ENCODE measurements at regions not wholly inside any gene's neighbourhood (a gene's known extent, or its start where the extent isn't known, plus 50 kb on each side); places are given as distances from the start of the nearest gene placed in this dataset.

DNA sequence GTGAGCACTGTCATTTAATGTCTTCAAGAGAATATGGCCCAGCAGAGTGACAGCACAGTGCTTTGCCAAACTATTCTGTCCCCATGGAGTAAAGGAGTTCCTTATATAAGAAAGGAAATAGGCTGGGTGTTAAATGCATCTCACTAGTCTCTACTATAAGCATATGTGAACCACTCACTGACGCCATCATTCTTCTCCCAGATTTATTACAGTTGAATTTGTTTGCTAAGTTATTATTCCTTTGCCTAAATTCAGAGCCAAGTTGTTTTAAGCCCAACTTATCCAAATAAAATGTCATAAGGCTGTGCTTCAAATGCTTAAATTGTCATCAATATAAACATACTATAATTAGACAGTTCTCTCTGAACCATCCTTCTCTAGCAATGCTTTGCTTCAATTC, 151.6 kb downstream of the KCNA5 start:
- TF ChIP-seq, protein P1, sequence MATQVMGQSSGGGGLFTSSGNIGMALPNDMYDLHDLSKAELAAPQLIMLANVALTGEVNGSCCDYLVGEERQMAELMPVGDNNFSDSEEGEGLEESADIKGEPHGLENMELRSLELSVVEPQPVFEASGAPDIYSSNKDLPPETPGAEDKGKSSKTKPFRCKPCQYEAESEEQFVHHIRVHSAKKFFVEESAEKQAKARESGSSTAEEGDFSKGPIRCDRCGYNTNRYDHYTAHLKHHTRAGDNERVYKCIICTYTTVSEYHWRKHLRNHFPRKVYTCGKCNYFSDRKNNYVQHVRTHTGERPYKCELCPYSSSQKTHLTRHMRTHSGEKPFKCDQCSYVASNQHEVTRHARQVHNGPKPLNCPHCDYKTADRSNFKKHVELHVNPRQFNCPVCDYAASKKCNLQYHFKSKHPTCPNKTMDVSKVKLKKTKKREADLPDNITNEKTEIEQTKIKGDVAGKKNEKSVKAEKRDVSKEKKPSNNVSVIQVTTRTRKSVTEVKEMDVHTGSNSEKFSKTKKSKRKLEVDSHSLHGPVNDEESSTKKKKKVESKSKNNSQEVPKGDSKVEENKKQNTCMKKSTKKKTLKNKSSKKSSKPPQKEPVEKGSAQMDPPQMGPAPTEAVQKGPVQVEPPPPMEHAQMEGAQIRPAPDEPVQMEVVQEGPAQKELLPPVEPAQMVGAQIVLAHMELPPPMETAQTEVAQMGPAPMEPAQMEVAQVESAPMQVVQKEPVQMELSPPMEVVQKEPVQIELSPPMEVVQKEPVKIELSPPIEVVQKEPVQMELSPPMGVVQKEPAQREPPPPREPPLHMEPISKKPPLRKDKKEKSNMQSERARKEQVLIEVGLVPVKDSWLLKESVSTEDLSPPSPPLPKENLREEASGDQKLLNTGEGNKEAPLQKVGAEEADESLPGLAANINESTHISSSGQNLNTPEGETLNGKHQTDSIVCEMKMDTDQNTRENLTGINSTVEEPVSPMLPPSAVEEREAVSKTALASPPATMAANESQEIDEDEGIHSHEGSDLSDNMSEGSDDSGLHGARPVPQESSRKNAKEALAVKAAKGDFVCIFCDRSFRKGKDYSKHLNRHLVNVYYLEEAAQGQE (IDR thresholded peaks at IDR 0.05; ENCODE audit: low read depth, low read length) = no peak
- TF ChIP-seq ELF1 (IDR thresholded peaks at IDR 0.05) (no peak), RAD21 (IDR thresholded peaks at IDR 0.05; ENCODE audit: low read length) (no peak), YY1 (IDR thresholded peaks at IDR 0.05; ENCODE audit: low read depth) (no peak), NRF1 (IDR thresholded peaks at IDR 0.05; ENCODE audit: low read depth, low read length) (no peak), EZH2phosphoT487 (IDR thresholded peaks at IDR 0.05; ENCODE audit: borderline replicate concordance, low read depth) (no peak), POLR2AphosphoS5 (IDR thresholded peaks at IDR 0.05; ENCODE audit: low read depth, low read length) (no peak), CHD2 (IDR thresholded peaks at IDR 0.05; ENCODE audit: low read length, partially characterized antibody) (no peak), EP300 (IDR thresholded peaks at IDR 0.05; ENCODE audit: borderline replicate concordance in 1 of 2, low read depth in 1 of 2, low read length in 1 of 2) (no peak), GABPA (IDR thresholded peaks at IDR 0.05; ENCODE audit: low read depth) (no peak), FOXM1 (IDR thresholded peaks at IDR 0.05; ENCODE audit: low read depth) (no peak), JUND (IDR thresholded peaks at IDR 0.05) (no peak)
- TF ChIP-seq, protein P2, sequence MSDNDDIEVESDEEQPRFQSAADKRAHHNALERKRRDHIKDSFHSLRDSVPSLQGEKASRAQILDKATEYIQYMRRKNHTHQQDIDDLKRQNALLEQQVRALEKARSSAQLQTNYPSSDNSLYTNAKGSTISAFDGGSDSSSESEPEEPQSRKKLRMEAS (IDR thresholded peaks at IDR 0.05; ENCODE audit: low read depth) = no peak
- TF ChIP-seq, protein P3, sequence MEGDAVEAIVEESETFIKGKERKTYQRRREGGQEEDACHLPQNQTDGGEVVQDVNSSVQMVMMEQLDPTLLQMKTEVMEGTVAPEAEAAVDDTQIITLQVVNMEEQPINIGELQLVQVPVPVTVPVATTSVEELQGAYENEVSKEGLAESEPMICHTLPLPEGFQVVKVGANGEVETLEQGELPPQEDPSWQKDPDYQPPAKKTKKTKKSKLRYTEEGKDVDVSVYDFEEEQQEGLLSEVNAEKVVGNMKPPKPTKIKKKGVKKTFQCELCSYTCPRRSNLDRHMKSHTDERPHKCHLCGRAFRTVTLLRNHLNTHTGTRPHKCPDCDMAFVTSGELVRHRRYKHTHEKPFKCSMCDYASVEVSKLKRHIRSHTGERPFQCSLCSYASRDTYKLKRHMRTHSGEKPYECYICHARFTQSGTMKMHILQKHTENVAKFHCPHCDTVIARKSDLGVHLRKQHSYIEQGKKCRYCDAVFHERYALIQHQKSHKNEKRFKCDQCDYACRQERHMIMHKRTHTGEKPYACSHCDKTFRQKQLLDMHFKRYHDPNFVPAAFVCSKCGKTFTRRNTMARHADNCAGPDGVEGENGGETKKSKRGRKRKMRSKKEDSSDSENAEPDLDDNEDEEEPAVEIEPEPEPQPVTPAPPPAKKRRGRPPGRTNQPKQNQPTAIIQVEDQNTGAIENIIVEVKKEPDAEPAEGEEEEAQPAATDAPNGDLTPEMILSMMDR (IDR thresholded peaks at IDR 0.05) = no peak
